Mucosa of rectum (tissue), 2 donors: ENCODE measurements at regions not wholly inside any gene's neighbourhood (a gene's known extent, or its start where the extent isn't known, plus 50 kb on each side); places are given as distances from the start of the nearest gene placed in this dataset.
"Not testable (repeated sequence)": the region's sequence is repeated elsewhere in the genome, so short reads cannot be mapped to it uniquely, and the experiment has no call there.

Experiments
- H3K27ac ChIP-seq, 2 donors: one replicate each; pipeline ENCODE4 v1.7.0; 2013; ENCODE audit warnings: inconsistent platforms in 2 of 2, low read depth in 2 of 2, low read length in 2 of 2
- H3K27me3 ChIP-seq, 2 donors: one replicate each; pipeline ENCODE4 v1.7.0; 2013; ENCODE audit warnings: low read length in 2 of 2; ENCODE audit not compliant: control insufficient read depth in 2 of 2, insufficient read depth in 2 of 2
- H3K36me3 ChIP-seq, 2 donors: one replicate each; pipeline ENCODE4 v1.7.0; 2013; ENCODE audit warnings: low read length in 2 of 2; ENCODE audit not compliant: control insufficient read depth in 2 of 2, insufficient read depth in 2 of 2
- H3K4me1 ChIP-seq, 2 donors: one replicate each; pipeline ENCODE4 v1.7.0; 2013; ENCODE audit warnings: low read length in 2 of 2, mild to moderate bottlenecking in 1 of 2; ENCODE audit not compliant: control insufficient read depth in 2 of 2, insufficient read depth in 2 of 2
- H3K4me3 ChIP-seq, 2 donors: one replicate each; pipeline ENCODE4 v1.7.0; 2013; ENCODE audit warnings: low read length in 2 of 2
- H3K9ac ChIP-seq, 2 donors: one replicate each; pipeline ENCODE4 v1.7.0; 2013; ENCODE audit warnings: low read length in 2 of 2, low read depth in 1 of 2, mild to moderate bottlenecking in 1 of 2
- H3K9me3 ChIP-seq, 2 donors: one replicate each; pipeline ENCODE4 v1.7.0; 2013; ENCODE audit warnings: low read length in 2 of 2; ENCODE audit not compliant: control insufficient read depth in 2 of 2
- donor health status: healthy.
- donor health status: Normal muscosa, but diverticular disease.

DNA sequence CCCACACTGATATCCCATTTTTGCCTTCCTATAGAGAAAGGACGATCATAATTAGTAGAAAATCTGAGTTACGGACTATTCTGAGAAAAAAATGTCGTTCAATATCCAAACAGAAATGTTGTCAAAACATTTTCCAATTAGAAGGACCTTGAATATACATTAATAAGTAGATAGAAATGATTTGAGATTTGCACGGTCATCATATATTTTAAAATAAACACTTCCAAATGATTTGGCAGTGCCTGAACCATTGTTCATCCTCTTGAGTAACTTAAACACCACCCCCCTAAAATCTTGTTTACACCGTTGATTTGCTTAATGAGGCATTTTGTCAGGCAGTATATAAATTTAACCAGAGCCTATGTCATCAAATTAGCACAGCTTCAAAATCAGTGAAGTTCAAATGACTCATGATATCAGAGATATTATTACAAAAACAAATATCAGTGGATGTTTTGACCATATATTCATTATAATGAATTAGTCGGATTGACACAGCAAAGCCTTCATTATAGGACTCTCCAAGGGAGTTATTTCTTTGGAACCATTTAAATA, 105.0 kb downstream of the ACTL7B start:
- Histone ChIP-seq H3K9me3 (no peaks in the 10 kb centered on the region), H3K36me3 (no peaks in the 10 kb centered on the region), H3K27ac (no peak overlapping the region), H3K27me3 (no peaks in the 10 kb centered on the region), H3K4me1 (peaks cover 0 to 5% of the 10 kb centered on the region in 2 donors), H3K9ac (no peak overlapping the region), H3K4me3 (no peak overlapping the region)

DNA sequence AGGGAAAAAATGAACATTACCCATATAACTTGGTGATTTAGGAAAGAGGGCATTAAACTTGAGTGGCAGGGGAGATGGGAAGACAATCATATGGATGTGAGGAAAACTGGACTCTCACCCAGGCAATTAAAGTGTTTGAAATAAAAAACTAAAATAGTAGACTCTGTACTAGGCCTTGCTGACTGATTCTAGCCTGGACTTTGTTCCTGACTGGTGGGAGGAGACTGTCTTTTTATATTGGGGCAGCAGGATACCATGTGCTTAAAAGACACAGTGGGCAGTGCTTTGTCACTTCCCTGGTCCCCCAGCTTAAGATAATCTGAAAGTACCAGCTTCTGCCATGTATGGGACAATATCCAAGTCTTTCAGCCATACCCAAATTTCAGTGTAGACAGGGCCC, 107.0 kb downstream of the ACTL7B start:
- H3K27ac ChIP-seq: peak overlapping the region in 1 of 2 donors; percentile 17
- H3K4me3 ChIP-seq: no peak overlapping the region
- no peaks in the 10 kb centered on the region for H3K9me3 ChIP-seq
- H3K27me3 ChIP-seq: no peaks in the 10 kb centered on the region
- H3K4me1 ChIP-seq: peaks cover 0 to 5% of the 10 kb centered on the region in 2 donors
- H3K9ac ChIP-seq: no peak overlapping the region
- no peaks in the 10 kb centered on the region for H3K36me3 ChIP-seq

- Histone ChIP-seq H3K9me3 (no peaks in the 10 kb centered on the region), H3K36me3 (no peaks in the 10 kb centered on the region), H3K27ac (no peak overlapping the region), H3K27me3 (no peaks in the 10 kb centered on the region), H3K9ac (no peak overlapping the region), H3K4me3 (no peak overlapping the region), H3K4me1 (peaks cover 0 to 5% of the 10 kb centered on the region in 2 donors)
Measured at GRCh38 chr9:108746864-108747263, 108.9 kb downstream of the ACTL7B start.

DNA sequence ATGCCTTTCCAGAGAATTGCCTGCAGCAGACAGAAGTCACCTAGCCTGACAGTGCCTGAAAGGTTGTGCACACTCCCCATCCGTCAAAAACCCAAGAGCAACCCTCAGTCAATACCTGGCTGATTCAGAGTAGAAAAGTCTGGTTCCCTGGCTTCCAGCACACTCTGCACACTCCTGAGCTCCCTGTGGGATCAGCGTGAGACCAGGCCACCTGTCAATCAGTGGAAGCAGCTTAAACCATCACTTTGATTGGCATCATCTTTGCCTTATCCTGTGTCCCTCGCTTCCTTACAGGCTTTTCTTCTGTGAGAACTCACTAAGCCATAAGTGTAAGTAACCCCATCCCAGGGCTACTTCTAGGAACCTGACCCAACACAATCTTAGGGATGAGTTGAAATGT, 109.8 kb downstream of the ACTL7B start:
- no peak overlapping the region for H3K4me3 ChIP-seq
- no peaks in the 10 kb centered on the region for H3K9me3 ChIP-seq
- no peaks in the 10 kb centered on the region for H3K27me3 ChIP-seq
- H3K9ac ChIP-seq: no peak overlapping the region
- H3K36me3 ChIP-seq: no peaks in the 10 kb centered on the region
- no peak overlapping the region for H3K27ac ChIP-seq
- H3K4me1 ChIP-seq: peaks cover 0 to 5% of the 10 kb centered on the region in 2 donors

DNA sequence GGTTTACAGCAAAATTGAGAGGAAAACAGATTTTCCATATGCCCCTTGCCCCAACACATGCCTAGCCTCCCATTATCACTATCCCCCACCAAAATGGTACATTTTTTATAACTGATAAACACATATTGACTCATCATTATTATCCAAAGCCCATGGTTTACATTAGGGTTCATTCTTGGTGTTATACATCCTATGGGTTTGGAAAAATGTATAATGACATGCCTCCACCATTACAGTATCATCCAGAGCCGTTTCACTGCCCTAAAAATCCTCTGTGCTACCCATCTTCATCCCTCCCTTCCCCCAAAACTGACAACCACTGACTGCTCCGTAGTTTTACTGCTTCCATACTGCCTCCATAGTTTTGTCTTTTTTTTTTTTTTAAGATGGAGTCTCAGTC, 111.1 kb downstream of the ACTL7B start:
- no peaks in the 10 kb centered on the region for H3K9me3 ChIP-seq
- no peak overlapping the region for H3K9ac ChIP-seq
- H3K27me3 ChIP-seq: no peaks in the 10 kb centered on the region
- H3K27ac ChIP-seq: no peak overlapping the region
- no peaks in the 10 kb centered on the region for H3K36me3 ChIP-seq
- peaks cover 0 to 5% of the 10 kb centered on the region in 2 donors for H3K4me1 ChIP-seq
- no peak overlapping the region for H3K4me3 ChIP-seq

GRCh38 chr9:108743901-108744371, 111.8 kb downstream of the ACTL7B start:
- H3K36me3 ChIP-seq: no peaks in the 10 kb centered on the region
- H3K27me3 ChIP-seq: no peaks in the 10 kb centered on the region
- H3K9me3 ChIP-seq: no peaks in the 10 kb centered on the region
- H3K27ac ChIP-seq: no peak overlapping the region
- no peak overlapping the region for H3K9ac ChIP-seq
- H3K4me3 ChIP-seq: no peak overlapping the region
- peaks cover 0 to 5% of the 10 kb centered on the region in 2 donors for H3K4me1 ChIP-seq

DNA sequence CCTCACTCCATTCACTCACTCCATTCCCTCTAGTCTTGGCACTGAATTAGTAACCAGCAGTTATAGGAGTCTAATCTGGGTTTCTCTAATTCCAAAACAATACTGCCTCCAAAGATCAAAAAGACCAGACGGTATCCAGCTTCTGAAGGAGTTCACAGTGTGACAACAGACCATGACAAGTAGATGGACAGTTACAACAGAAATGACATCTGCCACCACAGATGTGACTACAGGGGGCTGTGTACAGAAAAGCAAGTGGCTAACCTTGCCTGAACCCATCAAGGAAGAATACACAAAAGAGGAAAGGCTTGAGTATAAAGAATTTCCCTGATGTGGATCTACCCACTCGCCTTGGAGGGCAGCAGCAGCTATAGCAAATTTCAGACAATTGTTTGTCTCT, 112.4 kb downstream of the ACTL7B start:
- no peak overlapping the region for H3K27ac ChIP-seq
- no peaks in the 10 kb centered on the region for H3K36me3 ChIP-seq
- H3K4me3 ChIP-seq: no peak overlapping the region
- no peaks in the 10 kb centered on the region for H3K27me3 ChIP-seq
- H3K4me1 ChIP-seq: peaks cover 0 to 2% of the 10 kb centered on the region in 2 donors
- no peak overlapping the region for H3K9ac ChIP-seq
- H3K9me3 ChIP-seq: no peaks in the 10 kb centered on the region

- Histone ChIP-seq H3K9me3 (no peaks in the 10 kb centered on the region), H3K9ac (no peak overlapping the region), H3K27ac (no peak overlapping the region), H3K36me3 (no peaks in the 10 kb centered on the region), H3K4me1 (no peaks in the 10 kb centered on the region), H3K27me3 (no peaks in the 10 kb centered on the region), H3K4me3 (no peak overlapping the region)
Measured at GRCh38 chr9:108742191-108742590, 113.6 kb downstream of the ACTL7B start.

DNA sequence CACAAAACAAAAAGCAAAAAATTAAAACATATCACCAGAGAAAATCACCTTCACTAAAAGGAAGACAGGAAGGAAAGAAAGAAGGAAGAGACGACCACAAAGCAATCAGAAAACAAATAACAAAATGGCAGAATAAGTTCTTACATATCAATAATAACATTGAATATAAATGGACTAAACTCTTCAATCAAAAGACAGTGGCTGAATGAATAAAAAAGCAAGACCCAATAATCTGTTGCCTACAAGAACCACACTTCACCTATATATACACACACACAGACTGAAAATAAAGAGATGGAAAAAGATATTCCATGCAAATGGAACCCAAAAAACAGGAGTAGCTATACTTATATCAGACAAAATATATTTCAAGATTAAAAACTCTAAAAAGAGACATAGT, 124.5 kb downstream of the ACTL7B start:
- not testable (repeated sequence) for H3K27ac ChIP-seq, H3K27me3 ChIP-seq, H3K4me1 ChIP-seq, H3K9me3 ChIP-seq, H3K36me3 ChIP-seq, H3K9ac ChIP-seq, H3K4me3 ChIP-seq

GRCh38 chr9:108727580-108728111, 128.1 kb downstream of the ACTL7B start:
- Histone ChIP-seq H3K27ac (no peak overlapping the region), H3K4me3 (no peak overlapping the region), H3K36me3 (no peaks in the 10 kb centered on the region), H3K4me1 (no peaks in the 10 kb centered on the region), H3K27me3 (no peaks in the 10 kb centered on the region), H3K9me3 (no peaks in the 10 kb centered on the region), H3K9ac (no peak overlapping the region)
